Right ventricle myocardium inferior (tissue), 1 donor: ENCODE measurements at regions not wholly inside any gene's neighbourhood (a gene's known extent, or its start where the extent isn't known, plus 50 kb on each side); places are given as distances from the start of the nearest gene placed in this dataset.

ENCODE experiments used
- ATAC-seq: fragments of 200-7000 bp; cut with Tn5 transposase; one replicate; pipeline ENCODE4 v1.9.1; 2020; ENCODE audit warnings: mild to moderate bottlenecking, moderate library complexity
- DNase-seq: peaks from one replicate; pipeline ENCODE4 v3.0.0; 2021; ENCODE audit errors: missing footprints
- intact Hi-C: fragments of 100-400 bp; cut with DNase I; formaldehyde crosslinking; loops from one replicate; pipeline ENCODE4 v1.11.0; 2022
- donor health status: DM: no; HTN: yes; CAD: no; lungs with severe emphysema.

DNA sequence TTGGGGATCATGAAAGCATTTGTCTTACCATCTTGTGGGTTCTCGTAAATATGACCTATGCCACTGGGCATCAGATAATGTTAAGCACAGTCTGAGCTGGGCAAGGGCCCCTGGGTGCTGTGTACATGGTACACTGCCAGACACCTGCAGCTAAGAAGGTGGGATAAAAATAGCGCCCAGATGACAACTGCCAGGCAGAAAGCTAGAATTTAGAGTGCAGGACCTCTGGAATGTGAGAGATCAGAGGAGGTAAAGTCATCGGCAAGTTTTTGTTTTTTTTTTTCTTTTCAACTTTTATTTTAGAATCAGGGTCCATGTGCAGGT lies 53.8 kb upstream of the CYRIA start:
- intact Hi-C loops = no loop called here
- ATAC-seq = no peak
- DNase-seq = no peak

DNA sequence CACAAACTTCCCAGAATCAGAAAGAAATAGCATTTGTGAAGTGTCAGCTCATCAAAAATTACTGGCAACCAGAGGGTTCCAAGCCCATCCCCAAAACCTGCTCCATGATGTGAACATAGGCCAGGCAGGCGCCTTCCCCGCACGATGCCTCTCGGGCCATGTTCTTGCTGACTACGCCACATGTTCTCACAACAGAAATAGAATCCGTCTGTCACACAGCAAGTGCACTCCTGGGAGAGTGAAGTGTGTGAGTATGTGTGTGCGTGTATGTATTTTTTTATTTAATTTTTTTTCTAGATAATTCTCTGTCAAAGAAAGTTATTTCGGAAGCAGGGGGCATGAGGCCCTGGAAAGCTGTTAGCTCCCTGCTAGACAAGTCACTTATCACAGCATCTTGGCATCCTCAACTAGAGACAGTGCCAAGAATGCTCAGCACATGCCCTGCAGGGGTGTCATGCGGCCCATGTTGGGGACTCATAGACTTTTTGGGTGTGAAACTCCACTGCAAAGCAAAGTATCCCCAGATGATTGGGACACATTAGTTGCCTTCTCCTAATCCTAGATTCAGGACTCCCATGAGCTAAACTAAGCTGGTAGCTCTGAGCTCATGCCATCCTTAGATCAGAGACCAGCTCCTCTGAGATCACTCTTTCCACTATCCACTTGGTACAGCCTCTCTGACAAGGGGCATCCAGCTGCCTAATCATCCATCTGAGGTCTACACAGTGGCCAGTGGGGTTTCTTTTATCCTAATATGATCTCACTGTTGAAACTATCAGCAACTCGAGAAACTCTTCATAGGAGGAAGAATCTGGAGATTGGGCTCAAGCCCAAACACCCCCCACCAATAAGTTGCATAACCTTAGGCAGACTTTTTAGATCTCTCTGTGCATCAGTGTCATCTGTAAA lies 53.2 kb upstream of the CYRIA start:
- no peak for DNase-seq
- peak; percentile 53 for ATAC-seq
- intact Hi-C loops = no loop called here

DNA sequence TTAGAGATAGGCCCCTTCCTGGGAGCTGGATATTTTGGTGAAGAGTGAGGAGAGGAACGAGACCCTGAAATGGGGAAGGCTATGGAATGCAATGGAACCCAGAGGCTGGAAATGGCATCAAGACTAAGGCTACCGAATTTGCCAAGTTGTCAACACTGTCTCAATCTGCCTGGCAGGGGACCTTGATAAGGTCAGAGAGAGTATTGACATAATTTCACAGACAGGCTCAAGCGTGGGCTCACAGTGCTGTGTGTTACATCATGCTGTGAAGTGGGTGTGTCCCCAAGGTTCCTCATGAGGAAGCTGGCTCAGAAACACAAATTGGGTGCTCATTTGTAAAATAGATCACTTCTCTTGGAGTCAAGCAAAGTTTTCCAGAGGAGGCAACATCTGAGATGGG lies 51.8 kb upstream of the CYRIA start:
- intact Hi-C loops = no loop called here
- ATAC-seq = peak; percentile 55
- no peak for DNase-seq

DNA sequence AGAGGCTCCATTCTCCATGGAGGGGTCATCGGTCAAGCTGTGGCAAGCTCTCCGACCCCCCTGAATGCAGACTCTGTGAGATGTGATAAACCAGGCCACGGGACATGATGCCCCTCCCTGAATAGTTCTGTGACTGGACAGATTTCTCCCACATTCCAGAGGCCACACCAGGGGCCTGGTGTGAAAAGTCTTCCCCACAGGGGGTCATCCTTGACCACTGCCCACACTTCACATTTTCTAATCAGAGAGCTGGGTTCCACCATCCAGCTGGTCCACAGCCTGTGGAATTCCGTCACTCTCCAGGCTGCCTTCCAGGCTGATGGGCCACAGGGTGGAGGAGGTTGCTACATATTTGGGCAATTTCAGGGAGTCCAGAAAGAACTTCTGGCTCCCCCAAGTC lies 51.3 kb upstream of the CYRIA start:
- intact Hi-C loops = no loop called here
- ATAC-seq = peak; percentile 62
- DNase-seq = peak; percentile 70

DNA sequence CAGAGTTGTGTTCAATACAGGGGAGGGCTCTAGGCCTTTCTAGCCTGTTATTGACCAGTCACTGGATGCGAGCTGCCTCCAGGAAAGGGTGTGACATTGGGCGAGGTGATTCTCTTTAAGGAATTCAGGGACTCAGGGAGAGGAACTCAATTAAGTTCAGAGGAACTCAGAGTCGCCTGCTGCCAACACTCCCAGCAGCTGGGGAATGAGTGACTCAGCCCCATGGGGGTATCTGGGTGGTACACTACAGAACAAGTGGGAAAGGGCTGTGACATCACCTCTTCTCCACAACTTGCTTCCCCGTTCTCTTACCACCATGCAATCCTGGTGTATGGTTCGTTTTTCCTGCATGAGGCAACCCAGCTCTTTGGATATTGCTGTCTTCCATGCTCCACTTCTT lies 50.4 kb upstream of the CYRIA start:
- peak; percentile 10 for ATAC-seq
- intact Hi-C loops = no loop called here
- DNase-seq = no peak
